ENCODE measurements at regions not wholly inside any gene's neighbourhood (a gene's known extent, or its start where the extent isn't known, plus 50 kb on each side); places are given as distances from the start of the nearest gene placed in this dataset.

DNA sequence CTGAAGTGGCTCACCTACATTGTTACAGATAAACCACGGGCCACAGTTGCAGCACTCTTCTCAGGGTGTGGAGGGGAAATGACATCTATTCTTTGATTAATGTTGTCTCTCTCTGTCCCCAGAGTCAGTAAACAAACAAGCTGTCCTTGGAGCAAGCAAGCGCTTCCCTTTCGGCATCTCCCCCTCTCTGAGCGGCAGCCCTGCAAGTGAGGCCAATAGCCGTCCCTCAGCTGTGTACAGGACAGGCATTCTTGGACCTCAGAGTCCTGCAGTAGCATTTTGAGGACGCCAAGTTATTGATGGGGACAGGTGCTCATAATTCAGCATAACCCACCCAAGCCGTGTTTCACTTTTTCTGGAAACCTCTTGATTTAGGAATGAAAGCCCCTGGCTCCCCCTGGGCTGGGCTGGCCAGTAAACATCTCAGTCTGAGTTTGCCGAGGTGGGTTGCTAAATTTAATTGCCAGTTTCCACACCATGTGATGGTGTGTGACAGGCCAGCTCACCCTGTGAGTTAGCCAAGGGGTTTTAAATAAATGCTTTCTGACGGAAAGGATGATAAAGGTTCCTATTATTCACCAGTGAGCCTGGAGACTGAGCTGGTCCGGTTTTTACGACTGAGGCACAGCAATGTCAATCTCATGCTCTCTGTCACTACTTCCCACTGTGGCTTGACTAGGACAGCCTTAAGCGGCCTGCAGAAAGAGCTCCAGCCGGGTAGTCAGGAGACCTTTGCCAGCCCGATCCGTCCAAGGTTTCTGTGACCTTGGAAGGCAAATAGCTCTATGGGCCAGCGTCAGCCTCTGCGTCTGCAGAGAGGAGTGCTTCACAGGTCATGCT, 214.8 kb upstream of the RREB1 start:
- TF ChIP-seq, protein P1, sequence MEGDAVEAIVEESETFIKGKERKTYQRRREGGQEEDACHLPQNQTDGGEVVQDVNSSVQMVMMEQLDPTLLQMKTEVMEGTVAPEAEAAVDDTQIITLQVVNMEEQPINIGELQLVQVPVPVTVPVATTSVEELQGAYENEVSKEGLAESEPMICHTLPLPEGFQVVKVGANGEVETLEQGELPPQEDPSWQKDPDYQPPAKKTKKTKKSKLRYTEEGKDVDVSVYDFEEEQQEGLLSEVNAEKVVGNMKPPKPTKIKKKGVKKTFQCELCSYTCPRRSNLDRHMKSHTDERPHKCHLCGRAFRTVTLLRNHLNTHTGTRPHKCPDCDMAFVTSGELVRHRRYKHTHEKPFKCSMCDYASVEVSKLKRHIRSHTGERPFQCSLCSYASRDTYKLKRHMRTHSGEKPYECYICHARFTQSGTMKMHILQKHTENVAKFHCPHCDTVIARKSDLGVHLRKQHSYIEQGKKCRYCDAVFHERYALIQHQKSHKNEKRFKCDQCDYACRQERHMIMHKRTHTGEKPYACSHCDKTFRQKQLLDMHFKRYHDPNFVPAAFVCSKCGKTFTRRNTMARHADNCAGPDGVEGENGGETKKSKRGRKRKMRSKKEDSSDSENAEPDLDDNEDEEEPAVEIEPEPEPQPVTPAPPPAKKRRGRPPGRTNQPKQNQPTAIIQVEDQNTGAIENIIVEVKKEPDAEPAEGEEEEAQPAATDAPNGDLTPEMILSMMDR (IDR thresholded peaks at IDR 0.05 in 2 of 3, conservative IDR thresholded peaks at IDR 0.05 in 1 of 3; ENCODE audit: insufficient read depth in 2 of 3, low read depth in 1 of 3, low read length in 3 of 3) = no peak
- TF ChIP-seq CC2D1A (IDR thresholded peaks at IDR 0.05) = no peak

Measured in K562 (cell line).